ENCODE measurements at regions not wholly inside any gene's neighbourhood (a gene's known extent, or its start where the extent isn't known, plus 50 kb on each side); places are given as distances from the start of the nearest gene placed in this dataset.

DNA sequence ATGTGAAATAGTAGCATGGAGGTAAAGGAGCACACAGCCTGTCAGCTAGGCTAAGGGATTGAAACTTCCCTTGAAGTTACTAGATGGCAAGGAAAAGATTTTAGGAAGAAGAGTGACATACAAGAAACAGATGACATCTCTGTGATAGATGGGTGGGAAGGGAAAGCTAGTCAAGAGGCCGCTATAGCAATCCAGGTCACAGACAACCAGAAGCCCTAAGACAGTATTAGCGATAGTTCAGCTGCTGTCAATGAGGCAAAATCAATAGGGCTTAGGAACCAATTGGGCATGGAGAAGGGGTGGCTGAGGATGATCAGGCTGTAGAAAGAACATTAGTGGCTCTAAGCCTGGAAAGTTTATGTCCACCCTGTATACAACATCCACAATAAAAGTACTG lies 111.1 kb downstream of the GLUL start:
- Histone ChIP-seq H3K9me3 (ENCODE audit: low read depth, low read length) (no peaks in the 10 kb centered on the region), H3K4me1 (ENCODE audit: insufficient read depth, low read length) (peaks cover 7% of the 10 kb centered on the region), H3K27me3 (ENCODE audit: insufficient read depth, low read length) (no peaks in the 10 kb centered on the region), H3K4me3 (ENCODE audit: low read length) (no peak overlapping the region)

DNA sequence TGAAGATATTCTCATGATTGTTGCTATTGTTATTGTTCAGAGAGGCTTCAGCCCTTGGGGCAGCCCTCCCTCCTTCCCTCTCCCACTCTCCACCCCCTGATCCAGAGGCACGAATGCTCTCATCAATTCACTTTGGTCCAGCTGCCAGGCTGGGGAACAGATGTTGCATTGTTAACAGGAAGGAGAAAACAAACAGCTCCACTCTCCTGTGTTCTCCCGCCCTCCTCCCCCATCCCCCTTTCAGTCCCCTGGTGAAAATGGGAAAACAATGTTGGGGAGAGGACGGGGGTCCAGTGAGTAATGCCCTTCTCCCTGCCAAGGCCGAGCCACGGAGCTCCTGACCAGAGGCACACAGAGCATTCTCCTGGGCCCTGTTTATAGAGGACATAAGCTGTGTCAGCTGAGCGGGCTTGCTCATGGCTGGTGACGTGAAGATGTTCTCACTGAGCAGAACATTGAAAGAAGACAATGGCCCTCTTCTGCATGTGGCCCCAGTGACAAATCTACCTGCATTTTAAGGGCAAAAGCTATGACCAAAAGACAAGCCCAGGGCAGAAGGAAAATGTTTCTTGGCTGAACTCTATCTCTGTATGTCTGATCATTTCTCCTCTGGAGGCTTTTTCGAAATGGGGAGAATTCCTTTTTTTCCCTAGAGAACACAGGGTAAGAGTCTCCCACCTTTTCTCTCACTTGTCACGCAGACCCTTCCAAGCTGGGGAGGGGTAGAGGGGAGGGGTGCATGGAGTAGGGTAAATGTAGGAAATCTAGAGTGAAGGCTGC lies 111.7 kb downstream of the GLUL start:
- Histone ChIP-seq H3K4me3 (ENCODE audit: low read length) (no peak overlapping the region), H3K9me3 (ENCODE audit: low read depth, low read length) (no peaks in the 10 kb centered on the region), H3K4me1 (ENCODE audit: insufficient read depth, low read length) (peaks cover 7% of the 10 kb centered on the region), H3K27me3 (ENCODE audit: insufficient read depth, low read length) (no peaks in the 10 kb centered on the region)

DNA sequence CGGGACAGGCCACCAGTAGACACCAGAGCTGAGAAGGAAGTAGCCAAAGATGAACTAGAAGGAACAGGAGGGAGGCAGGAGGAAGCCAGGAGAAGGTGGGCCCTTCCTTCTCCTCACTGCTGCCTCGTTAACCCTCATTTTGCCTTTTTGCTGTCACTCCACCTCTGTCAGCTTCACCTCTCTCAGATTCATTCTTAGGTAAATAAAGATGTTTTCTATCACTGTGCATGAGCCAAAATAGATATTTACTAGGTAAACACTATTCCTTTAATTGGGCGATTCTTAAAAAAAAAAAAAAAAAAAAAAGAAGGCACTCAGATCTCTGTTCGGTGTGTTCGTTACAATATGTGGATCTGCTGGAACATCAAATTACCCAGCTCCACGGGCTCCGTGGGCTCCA lies 112.3 kb downstream of the GLUL start:
- Histone ChIP-seq H3K27me3 (ENCODE audit: insufficient read depth, low read length) (no peaks in the 10 kb centered on the region), H3K4me3 (ENCODE audit: low read length) (no peak overlapping the region), H3K4me1 (ENCODE audit: insufficient read depth, low read length) (peaks cover 7% of the 10 kb centered on the region), H3K9me3 (ENCODE audit: low read depth, low read length) (no peaks in the 10 kb centered on the region)

DNA sequence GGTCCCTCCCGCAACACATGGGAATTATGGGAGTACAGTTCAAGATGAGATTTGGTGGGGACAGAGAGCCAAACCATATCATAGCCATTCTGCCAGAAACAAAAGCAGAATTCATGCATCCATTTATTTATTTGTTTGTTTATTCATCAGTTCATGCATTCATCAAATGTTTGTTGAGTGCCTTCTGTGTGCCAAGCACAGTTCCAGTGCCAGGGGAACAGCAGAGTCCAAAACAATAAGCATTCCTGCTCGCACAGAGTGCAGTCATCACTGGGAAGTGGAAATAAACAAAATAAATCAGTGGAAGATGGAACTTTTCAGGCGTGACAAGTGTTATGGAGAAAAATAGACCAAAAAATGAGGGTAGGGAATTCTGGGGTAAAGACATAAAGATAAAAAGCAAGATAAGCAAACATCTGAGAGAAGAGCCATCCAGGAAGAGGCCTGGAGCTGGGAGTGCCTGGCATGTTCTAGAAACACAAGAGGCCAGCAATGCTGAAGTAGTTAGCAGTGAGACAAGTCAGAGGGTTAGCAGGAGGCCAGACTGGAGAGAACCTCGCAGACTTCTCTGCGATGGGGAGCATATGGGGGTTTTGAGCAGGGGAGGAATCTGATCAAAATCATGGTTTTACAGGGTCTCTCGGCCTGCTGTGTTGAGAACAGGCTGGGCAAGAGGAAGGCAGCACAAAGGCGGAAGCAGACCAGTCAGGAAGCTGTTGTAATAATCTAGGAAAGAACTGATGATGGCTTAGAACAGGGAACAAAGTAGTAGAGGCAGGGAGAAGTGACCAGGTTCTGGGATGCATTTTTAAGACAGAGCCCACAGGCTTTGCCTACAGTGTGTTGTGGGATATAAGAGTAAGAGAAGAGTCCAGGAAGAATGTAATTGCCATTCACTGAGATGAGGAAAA lies 113.2 kb downstream of the GLUL start:
- H3K4me1 ChIP-seq (ENCODE audit: insufficient read depth, low read length) = peaks cover 7% of the 10 kb centered on the region
- no peak overlapping the region for H3K4me3 ChIP-seq (ENCODE audit: low read length)

DNA sequence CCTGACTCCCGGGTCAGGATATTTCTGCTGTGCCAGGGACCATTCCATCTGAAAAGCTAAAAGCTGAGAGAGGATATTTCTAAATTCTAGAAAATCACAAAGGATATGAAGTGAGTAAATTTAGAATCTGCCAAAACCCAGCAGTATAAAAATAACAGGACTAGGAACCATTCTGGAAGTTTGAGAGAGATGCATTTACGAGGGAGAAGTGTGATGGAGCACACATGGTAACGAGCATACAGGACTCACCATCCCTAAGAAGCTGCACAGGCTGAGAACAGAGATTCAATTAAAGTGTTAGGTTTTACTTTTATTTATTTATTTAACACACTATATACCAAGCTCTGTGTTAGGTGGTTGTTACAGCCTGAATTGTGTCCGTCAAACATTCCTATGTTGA lies 116.3 kb downstream of the GLUL start:
- Histone ChIP-seq H3K27me3 (ENCODE audit: insufficient read depth, low read length) (no peaks in the 10 kb centered on the region), H3K4me1 (ENCODE audit: insufficient read depth, low read length) (peaks cover 7% of the 10 kb centered on the region), H3K4me3 (ENCODE audit: low read length) (no peak overlapping the region), H3K9me3 (ENCODE audit: low read depth, low read length) (no peaks in the 10 kb centered on the region)

More for the DNA sequence above, 113.2 kb downstream of the GLUL start:
- Histone ChIP-seq H3K9me3 (ENCODE audit: low read depth, low read length) (no peaks in the 10 kb centered on the region), H3K27me3 (ENCODE audit: insufficient read depth, low read length) (no peaks in the 10 kb centered on the region)

DNA sequence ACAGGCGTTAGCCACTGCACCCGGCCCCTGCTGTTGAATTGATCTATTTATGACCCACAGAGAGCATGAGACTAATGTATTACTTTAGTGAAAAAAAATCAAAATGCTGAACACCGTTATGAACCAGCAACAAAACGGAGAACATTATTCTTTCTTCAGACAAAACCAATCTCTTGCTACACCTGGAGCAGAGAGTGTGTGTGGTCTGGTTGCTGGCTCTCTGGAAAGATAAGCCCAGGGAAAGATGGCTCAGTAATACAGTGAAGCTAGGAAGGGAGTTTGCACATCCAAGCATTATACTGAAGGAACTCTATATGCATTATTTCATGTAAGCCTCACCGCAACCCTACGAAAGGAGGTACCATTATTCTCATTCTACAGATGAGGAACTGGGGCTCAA lies 117.0 kb downstream of the GLUL start:
- H3K4me3 ChIP-seq (ENCODE audit: low read length) = no peak overlapping the region
- no peaks in the 10 kb centered on the region for H3K27me3 ChIP-seq (ENCODE audit: insufficient read depth, low read length)
- H3K9me3 ChIP-seq (ENCODE audit: low read depth, low read length) = no peaks in the 10 kb centered on the region
- peaks cover 7% of the 10 kb centered on the region for H3K4me1 ChIP-seq (ENCODE audit: insufficient read depth, low read length)

DNA sequence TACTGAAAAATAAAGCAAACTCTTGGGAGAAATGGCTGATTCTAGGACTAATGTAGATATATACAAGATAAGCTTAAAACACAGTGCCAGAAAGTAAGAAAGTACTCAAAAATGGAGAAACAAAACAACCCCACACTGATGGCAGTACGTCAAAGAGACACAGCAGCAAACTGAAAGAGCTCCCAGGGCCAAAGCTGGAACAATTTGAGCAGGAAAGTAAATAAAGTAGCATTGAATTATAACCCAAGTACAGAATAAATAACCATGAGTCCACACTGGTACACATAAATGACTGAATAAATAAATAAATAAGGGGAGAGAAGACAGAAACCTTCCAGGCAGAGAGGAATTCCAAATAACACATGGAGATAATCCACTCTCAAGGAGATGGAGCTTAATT lies 120.9 kb downstream of the GLUL start:
- no peaks in the 10 kb centered on the region for H3K9me3 ChIP-seq (ENCODE audit: low read depth, low read length)
- peaks cover 9% of the 10 kb centered on the region for H3K4me1 ChIP-seq (ENCODE audit: insufficient read depth, low read length)
- H3K4me3 ChIP-seq (ENCODE audit: low read length) = no peak overlapping the region
- no peaks in the 10 kb centered on the region for H3K27me3 ChIP-seq (ENCODE audit: insufficient read depth, low read length)

DNA sequence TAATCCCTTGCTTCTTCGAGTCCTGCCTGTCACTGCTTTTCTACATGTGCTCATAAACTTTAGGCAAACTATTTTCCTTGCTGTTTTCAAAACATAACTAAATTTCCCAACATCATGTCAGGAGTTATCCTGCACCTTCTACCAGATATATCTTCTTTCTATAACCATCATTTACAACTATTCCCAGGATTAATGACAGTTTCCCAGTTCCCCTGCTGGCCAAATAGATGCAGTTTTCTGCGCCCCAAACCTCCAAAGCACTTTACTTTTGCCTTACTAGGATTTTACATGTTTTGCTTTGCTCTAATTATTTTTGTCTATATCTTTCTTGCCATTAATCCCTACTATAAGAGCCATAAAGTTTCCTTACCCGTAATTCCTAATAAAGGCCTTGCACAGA lies 122.5 kb downstream of the GLUL start:
- Histone ChIP-seq H3K4me1 (ENCODE audit: insufficient read depth, low read length) (peaks cover 9% of the 10 kb centered on the region), H3K4me3 (ENCODE audit: low read length) (no peak overlapping the region), H3K9me3 (ENCODE audit: low read depth, low read length) (no peaks in the 10 kb centered on the region), H3K27me3 (ENCODE audit: insufficient read depth, low read length) (no peaks in the 10 kb centered on the region)

DNA sequence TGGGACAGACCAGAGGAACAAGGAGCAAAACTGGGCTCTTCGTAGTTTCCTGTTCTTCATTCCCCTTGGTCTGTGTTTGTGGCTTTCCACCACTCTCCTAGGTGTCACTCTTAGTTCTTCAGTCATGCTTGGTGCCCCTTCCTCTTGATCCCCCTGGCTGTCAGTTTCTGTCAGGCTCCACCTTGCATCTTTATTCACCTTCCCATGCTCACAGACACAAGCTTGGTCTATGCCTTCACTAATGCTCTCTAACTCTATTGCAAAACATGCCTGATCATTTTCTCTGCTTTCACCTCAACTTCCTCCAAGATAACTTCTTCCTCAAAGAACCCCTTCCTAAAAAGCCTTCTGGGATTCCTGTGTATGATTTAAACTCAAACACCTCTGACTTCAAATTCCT lies 122.9 kb downstream of the GLUL start:
- H3K27me3 ChIP-seq (ENCODE audit: insufficient read depth, low read length) = no peaks in the 10 kb centered on the region
- H3K9me3 ChIP-seq (ENCODE audit: low read depth, low read length) = no peaks in the 10 kb centered on the region
- no peak overlapping the region for H3K4me3 ChIP-seq (ENCODE audit: low read length)

DNA sequence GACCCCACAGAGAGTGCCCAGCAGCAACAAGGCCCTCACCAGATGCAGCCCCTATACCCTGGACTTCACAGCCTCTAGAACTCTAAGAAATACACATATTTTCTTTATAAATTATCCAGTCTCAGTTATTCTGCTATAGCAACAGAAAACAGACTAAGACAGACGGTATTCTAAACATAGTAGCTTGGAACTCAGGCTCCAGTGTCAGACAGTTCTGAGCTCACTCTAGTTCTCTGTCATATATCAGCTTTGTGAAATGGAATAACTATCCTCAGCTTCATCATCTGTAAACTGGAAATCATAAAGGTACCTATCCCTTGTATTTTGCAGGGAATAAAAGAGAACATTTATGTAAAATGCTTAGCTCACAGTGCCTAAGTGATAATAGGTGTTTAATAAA lies 127.4 kb downstream of the GLUL start:
- peaks cover 29% of the 10 kb centered on the region for H3K4me1 ChIP-seq (ENCODE audit: insufficient read depth, low read length)
- no peak overlapping the region for H3K4me3 ChIP-seq (ENCODE audit: low read length)
- no peaks in the 10 kb centered on the region for H3K9me3 ChIP-seq (ENCODE audit: low read depth, low read length)
- no peaks in the 10 kb centered on the region for H3K27me3 ChIP-seq (ENCODE audit: insufficient read depth, low read length)

More for the DNA sequence above, 122.9 kb downstream of the GLUL start:
- H3K4me1 ChIP-seq (ENCODE audit: insufficient read depth, low read length) = peaks cover 9% of the 10 kb centered on the region

DNA sequence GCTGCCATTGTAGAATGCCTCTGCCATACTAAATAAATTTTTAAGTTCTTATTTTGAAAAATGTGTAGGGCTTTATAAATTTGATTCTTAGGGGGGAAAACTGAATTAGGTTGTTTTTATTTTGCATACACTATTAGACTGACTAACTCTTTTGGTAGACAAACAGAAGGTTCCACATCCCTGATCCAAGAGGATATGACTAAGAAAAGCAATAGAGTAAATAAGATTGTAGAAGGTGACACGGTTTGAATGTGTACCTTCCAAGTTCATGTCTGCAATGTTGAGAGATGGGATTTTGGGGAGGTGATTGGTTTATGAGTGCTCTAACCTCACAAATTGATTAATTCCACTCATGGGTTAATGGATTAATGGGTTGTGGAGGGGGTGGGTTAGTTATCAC lies 127.9 kb downstream of the GLUL start:
- Histone ChIP-seq H3K4me3 (ENCODE audit: low read length) (no peak overlapping the region), H3K9me3 (ENCODE audit: low read depth, low read length) (no peaks in the 10 kb centered on the region), H3K4me1 (ENCODE audit: insufficient read depth, low read length) (peaks cover 31% of the 10 kb centered on the region), H3K27me3 (ENCODE audit: insufficient read depth, low read length) (no peaks in the 10 kb centered on the region)

DNA sequence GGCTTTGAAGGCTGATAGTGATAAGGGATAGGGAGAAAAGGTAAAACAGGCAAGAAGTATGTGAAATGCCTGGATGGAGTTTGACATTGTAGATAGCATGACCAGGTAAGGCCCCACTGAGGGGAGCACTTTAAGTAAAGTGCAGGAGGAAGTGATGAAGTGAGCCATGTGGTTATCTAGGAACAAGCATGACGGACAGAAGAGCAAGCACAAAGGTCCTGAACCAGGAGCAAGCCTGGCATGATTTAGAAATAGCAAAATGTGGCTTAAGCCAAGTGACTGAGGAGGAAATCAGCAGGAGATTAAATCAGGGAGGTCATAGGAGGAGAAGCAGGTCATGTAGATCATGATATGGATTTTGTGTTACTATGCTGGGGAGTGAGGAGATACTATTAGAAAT lies 129.2 kb downstream of the GLUL start:
- Histone ChIP-seq H3K4me1 (ENCODE audit: insufficient read depth, low read length) (peaks cover 37% of the 10 kb centered on the region), H3K9me3 (ENCODE audit: low read depth, low read length) (no peaks in the 10 kb centered on the region), H3K27me3 (ENCODE audit: insufficient read depth, low read length) (no peaks in the 10 kb centered on the region), H3K4me3 (ENCODE audit: low read length) (no peak overlapping the region)

DNA sequence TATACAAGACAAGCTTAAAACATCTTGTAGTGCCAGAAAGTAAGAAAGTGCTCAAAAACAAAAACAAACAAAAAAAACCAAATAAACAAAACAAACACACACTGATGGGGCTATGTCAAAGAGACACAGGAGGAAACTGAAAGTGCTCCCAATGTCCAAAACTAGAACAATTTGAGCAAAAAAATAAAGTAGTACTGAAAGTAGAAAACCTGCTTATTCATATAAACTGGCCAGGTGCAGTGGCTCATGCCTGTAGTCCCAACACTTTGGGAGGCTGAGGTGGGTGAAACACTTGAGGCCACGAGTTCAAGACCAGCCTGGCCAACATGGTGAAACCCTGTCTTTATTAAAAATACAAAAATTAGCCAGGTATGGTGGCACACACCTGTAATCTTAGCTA lies 129.9 kb downstream of the GLUL start:
- Histone ChIP-seq H3K4me3 (ENCODE audit: low read length) (no peak overlapping the region), H3K9me3 (ENCODE audit: low read depth, low read length) (no peaks in the 10 kb centered on the region), H3K4me1 (ENCODE audit: insufficient read depth, low read length) (peaks cover 39% of the 10 kb centered on the region), H3K27me3 (ENCODE audit: insufficient read depth, low read length) (no peaks in the 10 kb centered on the region)

DNA sequence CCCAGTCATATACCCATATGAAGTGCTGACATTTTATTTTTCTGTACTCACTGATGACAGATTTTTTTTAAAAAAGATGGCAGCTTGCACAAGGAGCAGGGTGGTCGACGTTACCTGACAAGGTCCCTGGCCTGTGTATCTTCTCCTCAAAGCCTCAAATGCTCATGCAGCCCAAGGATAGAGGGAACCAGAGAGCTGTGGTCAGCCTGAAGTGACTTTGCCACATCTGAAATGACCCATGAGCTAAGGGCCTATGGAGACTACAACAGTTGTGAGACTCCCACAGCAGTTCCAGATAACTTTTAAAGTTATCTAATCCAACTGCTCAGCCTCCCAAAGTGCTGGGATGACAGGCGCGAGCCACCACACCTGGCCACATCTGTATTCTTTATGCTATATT lies 131.1 kb downstream of the GLUL start:
- Histone ChIP-seq H3K4me3 (ENCODE audit: low read length) (no peak overlapping the region), H3K4me1 (ENCODE audit: insufficient read depth, low read length) (peaks cover 39% of the 10 kb centered on the region), H3K27me3 (ENCODE audit: insufficient read depth, low read length) (no peaks in the 10 kb centered on the region), H3K9me3 (ENCODE audit: low read depth, low read length) (no peaks in the 10 kb centered on the region)

DNA sequence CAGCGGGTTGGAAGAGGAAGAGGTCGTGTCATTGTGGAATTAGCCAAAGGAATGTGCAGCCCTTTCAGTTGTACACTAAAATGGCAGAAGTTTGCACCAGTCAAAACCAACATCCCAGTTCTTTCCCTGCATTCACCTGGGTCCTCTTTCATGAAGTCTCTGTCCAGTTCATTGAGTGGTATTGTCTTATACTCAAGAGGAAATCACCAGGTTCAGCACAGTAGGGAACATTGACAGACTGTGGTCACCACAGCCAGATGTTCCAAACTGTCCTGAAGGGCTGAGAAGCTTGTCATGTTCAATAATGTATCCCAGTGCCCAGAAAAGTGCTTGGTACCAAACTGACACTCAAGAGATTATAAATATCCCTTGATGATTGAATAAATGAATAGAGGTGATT lies 131.6 kb downstream of the GLUL start:
- H3K9me3 ChIP-seq (ENCODE audit: low read depth, low read length) = no peaks in the 10 kb centered on the region
- H3K27me3 ChIP-seq (ENCODE audit: insufficient read depth, low read length) = no peaks in the 10 kb centered on the region
- peaks cover 39% of the 10 kb centered on the region for H3K4me1 ChIP-seq (ENCODE audit: insufficient read depth, low read length)
- H3K4me3 ChIP-seq (ENCODE audit: low read length) = no peak overlapping the region

All from mononuclear cell (primary cell).